Activated naive CD8-positive, alpha-beta T cell treated with anti-CD3 and anti-CD28 coated beads, Interleukin-2, amount 10 ng/mL, durations not matched to agents 7 days and 5 days (primary cell): ENCODE measurements at regions not wholly inside any gene's neighbourhood (a gene's known extent, or its start where the extent isn't known, plus 50 kb on each side); places are given as distances from the start of the nearest gene placed in this dataset.

Experiments
- ATAC-seq: fragments of 150-1000 bp; cut with Tn5 transposase; one replicate; pipeline ENCODE4 v1.10.0; 2021; ENCODE audit warnings: low read depth, moderate library complexity
- POLR2A ChIA-PET: fragments of 350-600 bp; sonication (Branson Sonifier 250); formaldehyde crosslinking; loops from one replicate; lab custom pipeline; 2021; ENCODE audit warnings: antibody characterized with exemption; lab: Charles Lee
- DNase-seq: peaks from one replicate; pipeline ENCODE4 v3.0.0; 2021
- H3K27ac Mint-ChIP-seq: one replicate; pipeline ENCODE4 v1.8.0; 2022; ENCODE audit warnings: mild to moderate bottlenecking, mixed read lengths
- H3K27me3 Mint-ChIP-seq: one replicate; pipeline ENCODE4 v1.8.0; 2022; ENCODE audit warnings: mild to moderate bottlenecking, moderate library complexity, mixed read lengths
- H3K36me3 Mint-ChIP-seq: one replicate; pipeline ENCODE4 v1.8.0; 2021; ENCODE audit warnings: mild to moderate bottlenecking, mixed read lengths
- H3K4me1 Mint-ChIP-seq: one replicate; pipeline ENCODE4 v1.8.0; 2021; ENCODE audit warnings: mixed read lengths
- H3K4me3 Mint-ChIP-seq: one replicate; pipeline ENCODE4 v1.8.0; 2022; ENCODE audit warnings: mild to moderate bottlenecking, moderate library complexity, mixed read lengths
- H3K9me3 Mint-ChIP-seq: one replicate; pipeline ENCODE4 v1.8.0; 2021; ENCODE audit warnings: mixed read lengths

GRCh38 chr11:8740129-8740528 lies 57.5 kb downstream of the RPL27A start:
- H3K27me3 Mint-ChIP-seq, result peaks cover 12% of the 10 kb centered on the region
- no peaks in the 10 kb centered on the region for H3K4me1 Mint-ChIP-seq
- H3K9me3 Mint-ChIP-seq, result no peaks in the 10 kb centered on the region
- no peak for DNase-seq
- H3K36me3 Mint-ChIP-seq, result no peaks in the 10 kb centered on the region
- H3K4me3 Mint-ChIP-seq, result no peak overlapping the region
- ATAC-seq, result no peak
- POLR2A ChIA-PET, result no interaction called here
- no peak overlapping the region for H3K27ac Mint-ChIP-seq

DNA sequence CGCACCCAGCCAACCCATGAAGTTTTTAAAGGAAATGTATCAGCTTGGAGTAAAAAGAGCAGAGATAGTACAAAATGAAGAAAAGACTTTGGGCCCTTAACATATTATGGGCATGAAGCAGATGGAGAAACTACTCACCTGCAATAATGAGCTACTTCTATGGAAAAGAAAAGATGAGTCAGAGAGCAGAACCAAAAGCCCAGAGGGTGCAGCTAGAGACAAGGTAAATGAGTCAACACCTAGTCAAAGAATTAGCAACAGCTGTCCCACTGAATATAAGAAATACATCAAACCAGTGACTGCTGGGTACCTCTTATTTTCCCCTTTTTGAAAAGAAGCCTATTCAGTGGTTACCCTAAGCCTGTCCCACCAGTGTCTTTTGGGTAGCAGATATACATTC lies 61.8 kb downstream of the RPL27A start:
- POLR2A ChIA-PET, result no interaction called here
- H3K27me3 Mint-ChIP-seq, result peaks cover 26% of the 10 kb centered on the region
- no peak overlapping the region for H3K4me3 Mint-ChIP-seq
- ATAC-seq, result no peak
- H3K4me1 Mint-ChIP-seq, result no peaks in the 10 kb centered on the region
- H3K36me3 Mint-ChIP-seq, result no peaks in the 10 kb centered on the region
- DNase-seq, result no peak
- H3K27ac Mint-ChIP-seq, result no peak overlapping the region
- H3K9me3 Mint-ChIP-seq, result no peaks in the 10 kb centered on the region

GRCh38 chr11:8745431-8746253 lies 63.0 kb downstream of the RPL27A start:
- H3K36me3 Mint-ChIP-seq, result no peaks in the 10 kb centered on the region
- no peak for DNase-seq
- peaks cover 28% of the 10 kb centered on the region for H3K27me3 Mint-ChIP-seq
- no peaks in the 10 kb centered on the region for H3K4me1 Mint-ChIP-seq
- no peak for ATAC-seq
- H3K4me3 Mint-ChIP-seq, result no peak overlapping the region
- H3K9me3 Mint-ChIP-seq, result no peaks in the 10 kb centered on the region
- POLR2A ChIA-PET, result no interaction called here
- H3K27ac Mint-ChIP-seq, result no peak overlapping the region

GRCh38 chr11:8746331-8746974 lies 63.9 kb downstream of the RPL27A start:
- no peak overlapping the region for H3K27ac Mint-ChIP-seq
- peaks cover 24% of the 10 kb centered on the region for H3K27me3 Mint-ChIP-seq
- no peak overlapping the region for H3K4me3 Mint-ChIP-seq
- H3K9me3 Mint-ChIP-seq, result no peaks in the 10 kb centered on the region
- no peaks in the 10 kb centered on the region for H3K4me1 Mint-ChIP-seq
- ATAC-seq (no peak), DNase-seq (no peak)
- POLR2A ChIA-PET, result no interaction called here
- no peaks in the 10 kb centered on the region for H3K36me3 Mint-ChIP-seq

- Mint-ChIP-seq H3K9me3 (no peaks in the 10 kb centered on the region), H3K27ac (no peak overlapping the region), H3K27me3 (peaks cover 28% of the 10 kb centered on the region), H3K4me1 (no peaks in the 10 kb centered on the region), H3K36me3 (no peaks in the 10 kb centered on the region), H3K4me3 (no peak overlapping the region)
- DNase-seq (no peak), ATAC-seq (no peak)
- POLR2A ChIA-PET, result no interaction called here
Observed at GRCh38 chr11:8747173-8747572, 64.6 kb downstream of the RPL27A start.

DNA sequence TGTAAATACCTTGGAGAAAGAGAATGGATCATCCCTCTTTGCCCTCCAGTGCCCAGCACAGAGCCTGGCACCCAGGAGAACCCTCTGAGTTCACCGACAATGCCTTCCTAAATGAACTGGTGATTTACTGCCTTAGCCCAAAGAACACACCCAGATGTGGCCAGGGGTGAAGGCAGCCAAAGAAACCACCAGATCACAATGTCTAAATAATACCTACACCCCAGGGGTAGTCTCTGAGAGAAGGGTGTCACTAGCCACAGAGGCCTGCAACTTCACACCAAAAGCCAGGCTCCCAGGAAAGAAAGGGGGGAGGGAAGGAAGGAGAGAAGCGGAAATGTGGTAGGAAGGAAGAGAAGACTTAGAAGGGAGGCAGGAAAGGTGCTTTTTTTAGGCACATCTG lies 65.7 kb downstream of the RPL27A start:
- DNase-seq, result no peak
- Mint-ChIP-seq H3K27me3 (peaks cover 32% of the 10 kb centered on the region), H3K36me3 (no peaks in the 10 kb centered on the region), H3K9me3 (no peaks in the 10 kb centered on the region), H3K4me1 (no peaks in the 10 kb centered on the region), H3K4me3 (no peak overlapping the region), H3K27ac (no peak overlapping the region)
- ATAC-seq, result no peak
- POLR2A ChIA-PET, result no interaction called here

DNA sequence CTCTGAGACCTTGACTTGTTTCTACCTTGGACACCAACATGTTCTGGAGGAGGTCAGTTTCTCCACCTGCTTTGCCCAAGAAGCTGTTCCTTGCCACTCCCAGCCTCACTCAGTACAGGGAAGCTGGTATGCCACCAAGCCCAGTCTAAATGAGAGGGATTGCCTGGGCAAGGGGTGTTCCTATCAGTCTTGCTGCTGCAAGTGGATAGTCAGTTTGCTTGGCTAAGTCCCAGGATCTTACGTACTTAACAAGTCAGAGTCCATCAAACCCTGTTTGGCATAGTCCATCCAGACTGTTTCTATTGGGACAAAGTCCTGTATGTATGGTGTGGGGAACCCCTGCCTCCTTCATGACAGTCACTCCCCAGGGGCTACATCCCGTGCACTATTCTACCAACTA lies 66.6 kb downstream of the RPL27A start:
- no peaks in the 10 kb centered on the region for H3K36me3 Mint-ChIP-seq
- H3K4me1 Mint-ChIP-seq, result no peaks in the 10 kb centered on the region
- H3K27me3 Mint-ChIP-seq, result peaks cover 41% of the 10 kb centered on the region
- no peak for DNase-seq
- ATAC-seq, result no peak
- no peak overlapping the region for H3K4me3 Mint-ChIP-seq
- H3K9me3 Mint-ChIP-seq, result no peaks in the 10 kb centered on the region
- POLR2A ChIA-PET, result no interaction called here
- no peak overlapping the region for H3K27ac Mint-ChIP-seq

DNA sequence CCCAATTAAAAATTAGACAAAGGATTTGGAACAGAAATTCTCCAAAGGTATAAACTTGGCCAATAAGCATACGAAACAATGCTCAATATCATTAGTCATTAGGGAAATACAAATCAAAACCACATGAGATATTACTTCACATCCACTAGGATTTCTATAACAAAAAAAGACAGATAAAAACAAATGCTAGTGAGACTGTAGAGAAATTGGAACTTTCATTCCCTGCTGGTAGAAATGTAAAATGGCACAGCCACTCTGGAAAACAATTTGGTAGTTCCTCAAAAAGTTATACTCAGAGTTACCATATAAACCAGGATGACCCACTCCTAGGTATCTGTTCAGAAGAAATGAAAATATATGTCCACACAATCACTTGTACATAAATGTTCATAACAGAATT lies 71.6 kb downstream of the RPL27A start:
- peaks cover 2% of the 10 kb centered on the region for H3K9me3 Mint-ChIP-seq
- no peak for ATAC-seq
- peaks cover 36% of the 10 kb centered on the region for H3K27me3 Mint-ChIP-seq
- H3K36me3 Mint-ChIP-seq, result peaks cover 1% of the 10 kb centered on the region
- no peak overlapping the region for H3K4me3 Mint-ChIP-seq
- POLR2A ChIA-PET, result no interaction called here
- H3K27ac Mint-ChIP-seq, result no peak overlapping the region
- H3K4me1 Mint-ChIP-seq, result no peaks in the 10 kb centered on the region
- DNase-seq, result no peak

- Mint-ChIP-seq H3K36me3 (peaks cover 1% of the 10 kb centered on the region), H3K9me3 (peaks cover 2% of the 10 kb centered on the region), H3K27ac (no peak overlapping the region), H3K4me1 (no peaks in the 10 kb centered on the region), H3K4me3 (no peak overlapping the region), H3K27me3 (peaks cover 34% of the 10 kb centered on the region)
- POLR2A ChIA-PET, result no interaction called here
- DNase-seq (no peak), ATAC-seq (no peak)
Observed at GRCh38 chr11:8756201-8756600, 73.6 kb downstream of the RPL27A start.

DNA sequence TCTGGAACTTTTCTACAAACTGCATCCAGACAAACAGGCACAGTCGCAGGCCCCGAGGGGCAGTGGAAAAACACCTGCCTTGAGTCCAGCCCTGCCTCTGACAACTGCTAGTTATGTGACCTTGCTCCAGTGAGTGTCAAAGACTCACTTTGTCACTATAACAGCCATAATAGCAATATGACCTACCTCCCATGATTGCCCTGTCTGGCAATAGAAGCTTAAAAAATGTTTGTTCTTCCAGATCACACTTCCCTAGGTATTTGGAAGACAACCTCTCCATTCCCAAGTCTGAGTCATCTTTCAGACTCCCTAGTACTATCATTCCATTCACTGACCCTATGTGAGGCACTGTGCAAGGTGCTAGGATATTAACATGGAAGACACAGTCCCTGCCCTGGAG lies 74.5 kb downstream of the RPL27A start:
- Mint-ChIP-seq H3K4me3 (no peak overlapping the region), H3K27me3 (peaks cover 28% of the 10 kb centered on the region), H3K9me3 (peaks cover 2% of the 10 kb centered on the region), H3K27ac (no peak overlapping the region), H3K36me3 (peaks cover 1% of the 10 kb centered on the region), H3K4me1 (no peaks in the 10 kb centered on the region)
- ATAC-seq, result no peak
- POLR2A ChIA-PET, result no interaction called here
- DNase-seq, result no peak

DNA sequence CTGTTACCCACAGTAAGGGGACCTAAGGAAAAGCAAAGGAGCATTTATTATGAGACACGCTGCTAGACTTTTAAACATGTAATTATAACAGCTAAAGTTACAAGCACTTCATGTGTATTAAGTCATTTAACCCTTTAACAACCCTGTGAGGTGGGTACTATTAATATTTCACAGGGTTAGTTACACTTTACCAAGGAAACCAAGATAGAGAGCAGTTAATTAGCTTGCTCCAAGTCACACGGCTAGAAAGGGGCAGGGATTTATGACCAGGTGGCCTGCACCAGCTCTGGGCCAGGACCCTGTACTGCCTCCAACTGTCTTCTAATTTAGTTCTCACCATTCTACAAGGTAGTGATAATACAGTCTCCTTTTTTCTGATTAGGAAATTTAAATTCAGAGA lies 74.9 kb downstream of the RPL27A start:
- Mint-ChIP-seq H3K27ac (no peak overlapping the region), H3K27me3 (peaks cover 25% of the 10 kb centered on the region), H3K4me3 (no peak overlapping the region), H3K36me3 (peaks cover 1% of the 10 kb centered on the region), H3K4me1 (no peaks in the 10 kb centered on the region), H3K9me3 (peaks cover 2% of the 10 kb centered on the region)
- ATAC-seq (no peak), DNase-seq (no peak)
- POLR2A ChIA-PET, result no interaction called here

DNA sequence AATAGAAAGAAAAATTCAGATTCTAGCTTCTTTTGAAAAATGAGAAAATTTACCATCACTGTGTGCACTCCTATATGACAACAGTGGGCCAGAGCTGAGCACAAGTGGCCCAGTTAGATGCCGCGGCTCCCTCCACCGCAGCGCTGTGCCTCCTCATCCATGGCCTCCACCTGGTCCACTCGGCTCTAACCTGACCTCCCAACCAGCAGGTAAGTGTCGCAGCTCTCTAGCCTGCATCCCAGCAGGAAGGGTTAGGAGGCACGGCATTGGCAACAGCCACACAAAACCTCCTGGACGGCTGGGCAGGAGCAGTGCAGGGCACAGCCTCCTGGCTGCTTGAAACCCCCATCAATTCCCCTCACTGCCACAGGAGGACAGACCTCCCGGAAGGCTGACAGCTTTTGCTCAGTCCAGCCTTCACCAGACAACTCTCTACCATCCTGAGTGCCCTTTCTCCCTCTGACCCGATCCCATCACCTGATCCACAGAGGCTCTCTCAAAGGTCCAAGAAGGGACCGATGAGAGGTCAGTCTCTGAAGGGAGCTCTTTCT lies 76.1 kb downstream of the RPL27A start:
- H3K27ac Mint-ChIP-seq, result no peak overlapping the region
- peaks cover 2% of the 10 kb centered on the region for H3K9me3 Mint-ChIP-seq
- no peak for DNase-seq
- H3K4me1 Mint-ChIP-seq, result no peaks in the 10 kb centered on the region
- no peak for ATAC-seq
- H3K4me3 Mint-ChIP-seq, result no peak overlapping the region
- H3K36me3 Mint-ChIP-seq, result peaks cover 1% of the 10 kb centered on the region
- POLR2A ChIA-PET, result interaction anchor here (0.6 kb wide), 1 partner anchor 72 kb away, joined by 4 read pairs; no protein-coding TSS in a partner anchor
- peaks cover 16% of the 10 kb centered on the region for H3K27me3 Mint-ChIP-seq

- POLR2A ChIA-PET, result interaction anchor here (0.6 kb wide), 1 partner anchor 73 kb away, joined by 4 read pairs; no protein-coding TSS in a partner anchor
- Mint-ChIP-seq H3K4me3 (no peak overlapping the region), H3K9me3 (peaks cover 2% of the 10 kb centered on the region), H3K27ac (no peak overlapping the region), H3K27me3 (peaks cover 8% of the 10 kb centered on the region), H3K36me3 (peaks cover 1% of the 10 kb centered on the region), H3K4me1 (no peaks in the 10 kb centered on the region)
- ATAC-seq (no peak), DNase-seq (no peak)
Observed at GRCh38 chr11:8759634-8760033, 77.0 kb downstream of the RPL27A start.

GRCh38 chr11:8760896-8761295 lies 78.3 kb downstream of the RPL27A start:
- no peaks in the 10 kb centered on the region for H3K36me3 Mint-ChIP-seq

More at GRCh38 chr11:8760896-8761295, 78.3 kb downstream of the RPL27A start:
- H3K4me1 Mint-ChIP-seq, result no peaks in the 10 kb centered on the region
- ATAC-seq (no peak), DNase-seq (no peak)
- H3K27me3 Mint-ChIP-seq, result peaks cover 2% of the 10 kb centered on the region
- H3K27ac Mint-ChIP-seq, result no peak overlapping the region
- H3K4me3 Mint-ChIP-seq, result no peak overlapping the region
- no peaks in the 10 kb centered on the region for H3K9me3 Mint-ChIP-seq
- POLR2A ChIA-PET, result no interaction called here
